ENCODE measurements at regions not wholly inside any gene's neighbourhood (a gene's known extent, or its start where the extent isn't known, plus 50 kb on each side); places are given as distances from the start of the nearest gene placed in this dataset.
"Not testable (repeated sequence)": the region's sequence is repeated elsewhere in the genome, so short reads cannot be mapped to it uniquely, and the experiment has no call there.

- no peak for DNase-seq
Measured at GRCh38 chr12:13431041-13431440, 234.5 kb downstream of the EMP1 start.

DNA sequence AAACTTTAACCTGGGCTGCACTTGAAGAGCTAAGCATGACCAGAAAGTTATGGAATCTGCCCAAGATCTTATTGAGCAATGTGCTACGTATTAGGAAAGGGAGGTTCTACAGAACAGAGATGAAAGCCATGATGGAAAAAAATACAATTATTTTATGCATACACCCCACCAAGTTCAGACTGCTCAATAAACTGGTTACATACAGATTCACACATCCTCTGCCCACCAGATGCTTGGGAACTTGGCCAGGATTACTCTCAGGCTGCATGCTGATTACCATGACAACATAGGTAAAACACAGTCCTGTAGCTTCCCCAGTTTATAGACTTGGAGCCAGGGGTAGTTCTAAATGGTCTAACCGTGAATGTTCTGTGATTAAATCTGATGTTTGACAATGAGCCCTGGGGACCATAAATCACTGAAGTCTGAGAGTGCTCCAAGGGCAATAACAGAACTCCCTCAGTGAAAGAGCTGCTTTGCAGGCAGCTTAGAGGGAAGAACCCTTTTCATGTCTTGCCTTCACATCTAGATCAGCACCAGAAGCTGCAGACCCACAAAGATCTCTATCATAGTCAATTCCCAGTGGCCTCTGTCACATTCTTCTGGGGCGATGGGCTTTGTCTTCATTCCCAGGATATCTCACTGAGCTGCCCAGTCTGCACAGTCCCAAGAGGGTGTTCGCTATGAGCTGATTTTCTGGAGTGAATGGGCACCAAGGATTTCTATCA, 232.2 kb downstream of the EMP1 start:
- DNase-seq = peak; percentile 47

GRCh38 chr12:13425766-13426165, 229.2 kb downstream of the EMP1 start:
- DNase-seq = no peak

DNA sequence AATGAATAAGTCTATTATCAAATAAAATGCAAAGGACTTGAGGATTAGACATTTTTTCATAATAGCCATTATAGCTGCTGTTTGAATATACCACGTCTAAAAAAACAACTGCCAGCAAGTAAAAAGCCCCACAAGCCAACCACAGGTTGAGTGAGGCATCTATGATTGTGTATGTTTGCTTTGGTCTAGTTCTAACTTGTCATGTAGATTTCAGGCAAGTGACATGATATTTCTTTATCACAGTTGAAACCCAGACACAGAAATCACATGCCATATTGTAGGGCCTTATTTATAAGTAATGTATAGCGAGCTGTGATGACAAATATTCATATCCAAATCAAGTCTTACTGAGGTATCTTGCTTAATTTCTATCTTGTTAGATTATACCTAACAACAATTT, 225.8 kb downstream of the EMP1 start:
- DNase-seq = no peak

DNA sequence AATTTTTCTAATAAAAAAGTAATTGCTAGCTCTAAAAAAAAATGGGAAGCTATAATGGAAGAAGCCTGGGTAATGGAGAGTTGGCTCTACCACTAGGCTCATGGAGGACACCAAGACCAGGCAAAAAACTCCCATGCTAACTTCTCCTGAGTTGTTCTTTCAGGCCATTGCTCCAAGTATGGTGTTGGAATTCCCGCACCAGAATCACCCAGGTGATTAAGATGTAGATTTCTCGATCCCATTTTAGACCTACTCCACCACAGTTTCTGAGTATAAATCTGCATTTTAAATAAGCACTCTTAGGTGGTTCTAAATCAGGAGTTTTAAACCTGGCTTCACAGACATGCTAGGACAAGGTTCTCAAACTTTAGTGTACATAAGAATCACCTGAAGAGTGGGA, 221.0 kb downstream of the EMP1 start:
- DNase-seq = no peak

- DNase-seq = no peak
Measured at GRCh38 chr12:13411287-13411686, 214.8 kb downstream of the EMP1 start.

DNA sequence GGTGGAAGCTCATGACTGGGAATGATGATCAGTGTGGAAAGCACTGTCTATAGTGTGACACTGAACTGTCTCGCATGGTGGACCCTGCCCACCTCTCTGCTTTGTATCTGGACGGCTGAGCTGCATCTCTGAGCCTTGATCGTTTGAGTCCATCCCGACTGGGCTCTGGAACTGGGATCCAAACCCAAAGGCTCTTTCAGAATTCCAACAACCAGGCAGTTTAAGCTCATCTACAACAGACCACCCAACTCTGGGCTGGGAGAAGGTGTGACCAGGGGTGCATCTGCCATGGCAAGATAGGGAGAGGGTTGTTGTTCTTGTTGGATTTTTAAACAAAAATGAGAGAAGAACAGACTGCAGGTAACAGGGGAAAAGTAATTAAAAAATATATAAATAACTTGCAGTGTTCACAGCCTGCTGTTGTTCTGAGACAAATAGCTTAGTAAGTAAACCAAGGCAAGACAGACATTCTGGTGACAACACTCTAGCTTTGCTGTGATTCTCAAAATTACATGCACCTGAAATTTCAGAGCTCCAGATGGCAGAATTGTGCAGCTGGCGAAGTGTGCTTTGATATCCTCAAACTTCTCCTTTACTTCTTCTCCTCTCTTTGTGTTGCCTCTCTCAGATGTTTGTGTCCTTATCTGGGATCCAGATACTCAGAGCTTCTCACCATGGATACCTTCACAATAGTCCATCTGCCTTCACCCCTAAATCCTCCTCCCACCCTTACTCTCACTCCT, 209.6 kb downstream of the EMP1 start:
- no peak for DNase-seq

GRCh38 chr12:13404631-13405473, 208.3 kb downstream of the EMP1 start:
- no peak for DNase-seq

- no peak for DNase-seq
Measured at GRCh38 chr12:13404111-13404628, 207.6 kb downstream of the EMP1 start.

- DNase-seq = not testable (repeated sequence)
Measured at GRCh38 chr12:13391375-13391774, 194.8 kb downstream of the EMP1 start.

- no peak for DNase-seq
Measured at GRCh38 chr12:13390918-13391317, 194.4 kb downstream of the EMP1 start.

- peak; percentile 91 for DNase-seq
Measured at GRCh38 chr12:13390381-13390861, 193.9 kb downstream of the EMP1 start.

GRCh38 chr12:13387101-13387500, 190.6 kb downstream of the EMP1 start:
- no peak for DNase-seq

DNA sequence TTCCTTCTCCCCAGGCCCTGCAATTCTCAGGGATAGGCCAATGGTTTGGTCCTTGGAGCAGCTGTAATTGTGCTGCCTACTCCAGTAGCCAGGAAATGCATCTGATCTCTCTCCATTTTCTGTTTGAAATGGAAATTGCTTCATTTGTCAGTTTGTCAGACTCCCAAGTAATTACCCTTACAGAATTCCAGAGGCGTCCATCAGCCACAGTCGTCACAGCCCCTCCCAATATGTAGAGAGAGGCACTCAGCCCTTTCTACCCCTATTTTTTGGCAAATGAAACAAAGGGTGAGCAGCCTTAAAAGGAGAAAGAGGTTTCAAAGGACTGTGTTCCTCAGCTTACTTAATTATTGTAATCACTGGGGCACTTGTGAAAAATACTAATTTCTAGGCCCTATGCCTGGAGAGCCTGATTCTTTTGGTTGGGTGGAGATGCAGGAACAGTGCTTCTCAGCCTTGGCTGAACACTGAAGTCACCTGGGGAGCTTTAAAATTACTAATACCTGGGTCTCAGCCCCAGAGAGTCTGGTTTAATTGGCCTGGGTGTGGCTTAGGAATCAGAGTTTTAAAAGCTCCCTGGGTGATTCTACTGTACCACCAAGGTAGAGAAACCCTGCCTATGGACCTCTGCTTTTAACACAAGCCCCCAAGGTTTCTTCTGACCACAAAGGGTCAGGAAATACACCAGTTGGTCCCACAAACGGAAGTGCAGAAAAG, 190.0 kb downstream of the EMP1 start:
- no peak for DNase-seq

GRCh38 chr12:13383379-13383778, 186.9 kb downstream of the EMP1 start:
- no peak for DNase-seq

DNA sequence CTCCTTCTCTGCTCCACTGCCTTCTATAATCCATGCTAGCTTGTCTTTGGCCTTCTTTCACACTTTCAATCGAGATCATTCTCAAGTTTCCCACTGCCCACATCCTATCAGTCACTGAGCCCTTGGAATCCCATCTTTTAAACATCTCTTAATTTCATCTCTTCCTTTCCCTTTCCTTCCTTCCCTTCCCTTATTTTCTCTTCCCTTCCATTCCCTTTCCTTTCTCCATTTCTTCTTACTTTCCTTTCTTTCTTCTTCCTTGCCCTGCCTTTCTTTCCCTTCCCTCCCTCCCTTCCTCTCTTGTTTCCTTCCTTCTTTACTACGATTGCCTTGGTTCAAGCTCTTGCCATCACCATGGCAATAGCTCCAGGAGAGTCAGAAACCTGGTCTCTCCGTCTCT, 183.8 kb downstream of the EMP1 start:
- no peak for DNase-seq

GRCh38 chr12:13379531-13380188, 183.1 kb downstream of the EMP1 start:
- DNase-seq = no peak

GRCh38 chr12:13377698-13378097, 181.2 kb downstream of the EMP1 start:
- DNase-seq = no peak

DNA sequence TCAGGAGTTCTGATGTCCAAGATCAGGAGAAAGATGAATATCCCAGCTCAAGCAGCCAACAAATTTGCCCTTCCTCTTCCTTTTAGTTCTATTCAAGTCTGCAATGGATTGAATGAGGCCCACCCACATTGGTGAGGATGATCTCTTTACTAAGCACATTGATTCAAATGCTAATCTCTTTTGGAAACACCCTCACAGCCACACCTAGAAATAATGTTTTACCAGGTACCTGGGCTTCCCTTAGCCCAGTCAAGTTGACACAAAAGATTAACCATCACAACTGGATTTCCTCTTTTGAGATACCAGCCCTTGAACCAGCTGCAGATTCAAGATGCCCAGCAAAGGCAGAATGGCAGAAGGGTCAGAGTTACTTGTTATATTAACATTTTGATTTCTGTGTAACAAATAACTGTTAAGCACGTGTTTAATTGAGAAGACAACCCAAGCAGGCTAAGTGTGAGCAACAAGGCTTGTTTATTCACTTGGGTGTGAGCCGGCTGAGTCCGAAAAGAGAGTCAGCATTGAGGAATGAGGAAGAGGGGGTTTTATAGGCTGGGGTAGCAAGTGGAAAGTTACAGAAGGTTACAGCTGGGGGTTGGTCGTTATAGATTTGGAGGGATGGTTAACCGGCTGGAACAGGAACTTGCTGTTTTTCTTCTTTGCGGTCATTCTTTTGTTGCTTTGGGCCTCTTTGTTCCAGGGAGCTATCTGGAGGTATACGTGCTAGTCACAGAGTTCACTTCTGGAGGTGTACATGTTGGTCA, 180.3 kb downstream of the EMP1 start:
- no peak for DNase-seq

GRCh38 chr12:13375583-13376345, 179.2 kb downstream of the EMP1 start:
- DNase-seq = no peak

Measured in left hindlimb (tissue), 1 donor.